Fibroblast of peridontal ligament (primary cell): ENCODE measurements at regions not wholly inside any gene's neighbourhood (a gene's known extent, or its start where the extent isn't known, plus 50 kb on each side); places are given as distances from the start of the nearest gene placed in this dataset.
"Not testable (repeated sequence)": the region's sequence is repeated elsewhere in the genome, so short reads cannot be mapped to it uniquely, and the experiment has no call there.

Experiments used
- DNase-seq: peaks from one replicate; pipeline ENCODE4 v3.0.0-alpha.2; 2010; ENCODE audit errors: extremely low read depth

DNA sequence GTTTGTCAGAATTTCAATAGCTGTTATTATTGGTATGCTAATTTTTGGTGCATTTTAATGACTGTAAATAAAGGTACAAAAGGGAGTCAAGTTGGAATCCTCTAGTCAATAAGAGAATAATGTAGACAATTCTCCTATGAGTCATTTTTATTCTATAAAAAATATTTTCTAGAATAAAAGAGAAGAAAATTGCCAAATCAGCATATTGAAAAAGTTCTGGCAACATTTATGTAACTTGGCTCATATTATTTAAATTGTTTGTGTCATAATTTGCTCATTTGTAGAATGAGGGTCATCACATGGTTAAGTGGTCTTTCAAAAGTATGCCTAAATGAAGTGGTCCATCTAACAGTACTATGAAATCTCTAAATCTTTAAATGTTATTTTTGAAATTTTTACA is 1719.8 kb upstream of the WWC1 start:
- DNase-seq: no peak

DNA sequence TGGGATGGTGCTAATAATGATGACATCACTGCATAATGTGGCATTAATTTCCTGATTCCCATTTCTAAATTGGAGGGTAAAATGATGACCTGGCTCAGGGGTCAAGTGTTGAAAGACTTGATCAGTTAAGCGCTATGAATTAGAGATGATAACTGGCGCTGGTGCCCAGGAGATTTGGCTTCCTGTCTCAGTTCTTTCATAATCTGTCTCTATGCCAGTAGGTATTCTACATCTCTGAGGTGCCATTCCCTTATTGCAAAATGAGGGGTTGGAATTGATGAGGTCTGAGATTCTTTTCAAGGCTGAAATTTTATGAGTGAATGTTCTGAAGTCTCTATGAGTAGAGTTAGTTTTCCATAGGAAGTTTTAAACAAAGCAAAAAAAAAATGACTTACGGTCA is 1715.1 kb upstream of the WWC1 start:
- no peak for DNase-seq

DNA sequence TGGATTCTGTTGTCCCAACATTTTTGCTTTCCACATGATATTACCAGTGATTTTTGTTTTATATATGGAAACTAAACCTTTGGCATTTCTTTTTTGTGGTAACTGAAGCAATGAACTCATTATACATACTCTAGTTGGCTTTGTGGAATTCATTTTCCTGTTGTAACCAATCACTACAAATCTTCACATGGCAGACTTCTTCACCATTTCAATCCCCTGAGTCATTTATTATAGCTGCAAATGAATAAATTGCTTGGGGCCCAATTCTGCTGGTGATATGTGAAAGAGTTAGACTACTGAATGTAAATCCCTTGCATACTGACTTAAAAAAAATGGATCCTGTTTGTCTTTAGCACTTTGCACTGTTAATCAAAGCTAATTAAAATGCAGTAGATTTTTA is 1709.6 kb upstream of the WWC1 start:
- DNase-seq: no peak

DNA sequence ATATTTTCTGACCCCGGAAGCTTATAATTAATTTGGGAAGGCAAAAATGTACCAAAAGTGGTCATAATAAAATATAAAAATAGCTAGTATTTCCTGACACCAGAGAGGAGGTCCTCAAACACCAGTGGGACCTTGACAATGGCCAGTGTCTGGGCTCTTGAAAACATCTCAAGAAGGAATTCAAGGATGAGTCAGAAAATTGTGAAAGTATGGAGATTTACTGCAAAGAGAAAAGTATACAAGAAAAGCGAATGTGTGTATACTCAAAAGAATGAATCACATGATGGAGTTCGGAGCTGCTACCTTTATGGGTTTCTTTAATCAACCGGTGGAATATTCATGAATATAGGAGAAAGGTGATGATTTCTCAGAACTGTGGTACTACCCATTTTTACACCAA is 1709.0 kb upstream of the WWC1 start:
- no peak for DNase-seq

DNA sequence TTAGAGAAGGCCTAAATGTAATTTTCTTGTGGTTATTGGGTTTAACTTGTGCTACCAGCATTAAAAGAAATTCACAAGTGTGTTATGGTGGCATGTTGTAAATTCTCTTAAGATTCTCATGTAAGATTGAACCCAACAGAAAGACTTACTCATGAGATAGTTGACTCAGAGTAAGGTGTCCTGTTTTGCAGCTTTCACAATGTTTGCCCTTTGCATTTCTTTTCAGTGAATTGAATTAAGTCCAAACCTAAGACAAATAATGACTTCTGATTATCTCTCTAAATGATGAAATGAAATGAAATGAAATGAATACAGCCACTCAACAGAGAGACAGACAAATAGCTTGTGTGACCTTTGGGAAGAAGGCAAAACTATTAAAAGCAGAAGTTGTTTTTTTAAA is 1696.9 kb upstream of the WWC1 start:
- no peak for DNase-seq

DNA sequence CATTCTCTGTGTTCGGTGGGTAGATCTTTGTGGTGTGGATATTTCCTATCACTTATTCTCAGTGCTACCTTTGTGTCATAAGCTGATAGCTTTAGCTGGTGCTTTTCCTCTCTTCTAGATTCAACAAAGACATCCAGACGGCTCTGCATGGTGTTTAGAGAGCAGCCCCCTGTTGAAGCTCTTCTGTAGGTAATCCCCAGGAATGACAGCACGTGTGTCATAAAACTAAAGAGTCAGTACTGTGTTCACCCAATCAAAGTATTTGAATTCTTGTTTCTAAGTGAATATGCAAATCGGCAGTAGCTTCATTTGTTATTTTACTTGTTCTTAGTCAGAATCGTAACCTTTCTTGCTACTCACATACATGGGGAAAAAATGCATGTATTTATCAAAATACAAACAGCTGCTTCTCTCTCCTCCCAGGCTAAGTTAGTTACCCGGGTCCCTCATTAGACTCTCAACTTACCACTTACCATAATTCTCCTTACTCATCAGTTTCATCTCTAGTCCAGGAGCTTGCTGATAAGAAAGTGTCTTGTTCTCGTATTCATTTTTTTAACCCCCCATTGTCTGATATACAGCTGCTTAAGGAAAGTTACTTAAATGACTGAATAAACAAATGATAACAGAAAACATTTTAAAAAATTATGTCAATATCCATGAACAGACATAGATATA is 1696.0 kb upstream of the WWC1 start:
- DNase-seq: no peak

DNA sequence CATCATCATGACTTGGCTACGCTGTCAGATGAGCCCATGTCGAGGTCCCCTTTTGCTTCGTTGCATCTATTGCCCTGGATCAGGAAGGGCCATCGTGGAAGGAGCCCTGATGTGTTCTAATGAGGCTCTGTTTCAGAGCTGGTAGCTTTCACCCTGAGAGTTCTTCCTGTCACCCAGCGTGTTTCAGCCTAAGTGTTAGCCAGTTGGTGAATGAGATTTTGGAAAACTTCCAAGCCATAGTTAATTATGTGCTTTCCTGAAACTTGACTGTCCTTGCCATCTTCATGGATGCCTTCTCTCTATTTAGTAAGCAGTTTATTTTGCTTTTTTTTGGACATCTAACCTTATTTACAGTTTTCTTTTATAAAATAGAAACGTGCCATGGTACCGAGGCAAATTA is 1695.4 kb upstream of the WWC1 start:
- no peak for DNase-seq

DNA sequence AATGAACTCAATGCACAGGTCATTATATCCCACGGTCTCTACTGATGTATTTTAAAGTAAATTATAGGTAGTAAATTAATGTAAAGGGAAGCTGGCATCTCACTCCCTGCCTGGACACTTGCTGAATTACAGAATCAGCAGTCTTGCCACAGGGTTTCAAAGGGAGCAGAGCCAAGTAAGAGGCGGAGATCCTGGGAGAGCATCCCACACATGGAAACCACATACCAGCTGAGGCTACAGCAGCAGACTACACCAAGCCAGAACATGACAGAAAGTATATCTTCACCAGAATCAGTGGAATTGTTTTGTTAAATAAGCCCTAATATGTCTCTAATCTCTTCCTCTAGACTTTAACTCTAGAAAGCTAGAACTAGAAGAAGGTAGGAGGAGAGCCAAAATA is 1689.2 kb upstream of the WWC1 start:
- DNase-seq: no peak

DNA sequence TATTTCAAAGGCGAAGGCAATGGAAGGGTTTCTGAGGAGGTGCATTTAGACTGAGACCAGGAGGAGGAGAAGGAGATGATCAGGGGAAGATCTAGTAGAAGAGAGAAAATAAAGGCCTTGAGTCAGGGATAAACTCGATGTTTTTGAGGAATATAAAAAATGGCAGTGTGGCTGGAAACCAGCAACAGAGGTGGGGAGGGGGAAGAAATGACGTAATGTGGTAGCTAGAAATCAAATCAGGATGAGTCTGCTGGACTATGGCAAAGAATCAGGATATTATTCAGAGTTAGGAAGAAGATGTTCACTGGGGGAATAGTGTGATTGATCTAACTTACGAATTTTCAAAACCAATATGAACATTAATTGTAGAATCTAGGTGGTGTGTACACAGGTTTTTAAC is 1673.9 kb upstream of the WWC1 start:
- no peak for DNase-seq

DNA sequence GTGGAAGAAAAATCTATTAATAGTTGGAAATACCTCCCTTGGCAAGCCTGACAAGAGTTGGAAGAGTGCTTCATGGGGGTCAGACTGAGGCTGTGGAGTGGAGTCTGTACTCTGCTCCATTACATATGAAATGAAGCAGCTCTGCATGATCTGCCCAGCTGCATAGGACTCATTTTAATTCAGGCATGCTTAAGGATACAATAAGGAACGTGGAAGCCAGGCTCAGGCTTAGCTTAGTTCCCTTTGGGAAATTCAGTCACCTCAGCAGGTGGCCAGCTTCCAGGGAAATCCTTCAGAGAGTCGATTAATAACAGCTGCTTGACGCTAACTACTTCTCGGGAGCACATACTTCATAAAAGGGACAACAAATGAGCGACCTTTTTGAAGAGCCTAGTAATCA is 1672.9 kb upstream of the WWC1 start:
- no peak for DNase-seq

DNA sequence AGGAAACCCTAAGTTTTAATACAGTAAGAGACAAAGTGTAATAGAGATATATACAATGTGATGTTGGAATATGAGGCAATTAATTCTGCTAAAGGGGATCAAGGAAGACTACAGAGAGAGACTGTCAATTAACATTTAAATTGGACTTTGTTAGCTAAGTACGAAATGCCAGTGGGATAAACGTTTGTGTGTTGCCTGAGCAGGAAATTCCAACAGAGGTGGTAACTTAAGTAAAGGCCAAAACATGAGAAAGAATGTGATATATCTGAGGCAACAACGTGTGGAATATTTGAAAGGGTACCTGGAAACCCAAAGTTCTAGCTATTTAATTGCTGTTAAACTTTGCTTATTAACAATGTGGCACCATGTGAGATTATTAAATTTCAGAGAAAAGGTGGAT is 1666.9 kb upstream of the WWC1 start:
- DNase-seq: no peak

DNA sequence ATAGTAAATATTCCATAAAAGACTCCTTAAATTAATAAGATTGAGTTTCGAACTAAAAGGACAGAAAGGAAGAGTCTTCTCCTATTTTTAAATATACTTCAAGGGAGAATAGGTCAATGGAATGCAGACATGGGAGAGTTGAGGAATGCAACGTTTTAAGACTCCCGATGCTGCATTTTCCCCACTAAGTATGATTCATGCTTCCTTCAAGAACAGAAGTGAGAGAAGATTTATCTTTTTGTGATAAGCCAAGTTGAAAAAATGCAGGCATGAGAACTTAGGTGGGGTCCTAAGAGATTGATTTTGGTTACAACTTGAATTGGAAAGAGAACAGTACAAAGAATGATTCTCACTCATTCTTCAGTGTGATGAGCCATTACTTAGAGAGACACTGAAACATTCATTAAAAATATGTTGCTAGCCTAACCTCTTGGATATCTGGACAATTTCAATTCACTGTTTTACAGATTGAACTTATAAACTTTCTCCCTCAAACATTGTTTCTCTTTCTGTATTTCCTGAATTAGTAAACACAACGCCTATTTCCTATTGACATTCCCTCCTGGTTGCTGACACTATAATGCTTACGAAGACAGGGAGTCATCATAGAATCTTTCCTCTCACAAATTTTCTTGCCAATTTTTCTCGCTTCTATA is 1666.1 kb upstream of the WWC1 start:
- no peak for DNase-seq

DNA sequence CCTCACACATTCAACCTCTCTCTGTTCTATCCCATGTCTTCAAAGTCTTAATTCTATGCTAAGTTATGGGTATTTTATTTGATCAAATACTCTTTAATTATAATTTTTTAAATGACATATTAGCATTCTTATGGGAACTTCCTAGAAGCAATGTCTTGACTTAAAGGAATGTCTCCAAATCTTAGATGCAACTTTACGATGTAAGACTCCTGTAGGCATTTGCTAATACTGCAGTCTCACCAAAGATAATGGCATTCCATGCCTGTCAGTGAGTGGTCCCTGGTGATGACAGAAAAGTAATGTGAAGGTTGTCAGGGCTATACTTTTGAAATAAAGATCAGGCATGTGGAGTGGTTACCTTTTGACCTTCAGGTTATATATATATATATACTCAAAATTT is 1654.2 kb upstream of the WWC1 start:
- DNase-seq: no peak

DNA sequence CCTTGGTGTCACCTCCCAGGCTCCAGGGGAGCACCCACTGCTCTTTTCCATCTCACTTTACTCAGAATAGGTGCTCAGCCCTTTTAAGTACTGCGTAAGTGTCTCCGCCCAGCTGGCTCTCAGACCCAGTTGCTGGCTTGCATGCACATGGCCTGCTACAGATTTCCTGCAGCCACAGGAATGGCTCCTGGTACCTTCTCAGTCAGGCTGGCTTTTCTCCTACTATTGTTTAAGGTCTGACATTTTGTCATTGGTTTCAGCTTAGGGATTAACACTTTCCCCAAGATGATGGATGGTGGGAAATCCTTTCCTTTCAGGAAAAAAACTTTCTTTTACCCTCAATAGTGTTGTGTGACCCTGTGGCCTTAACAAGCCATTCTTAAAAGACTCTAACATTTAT is 1652.3 kb upstream of the WWC1 start:
- DNase-seq: no peak

DNA sequence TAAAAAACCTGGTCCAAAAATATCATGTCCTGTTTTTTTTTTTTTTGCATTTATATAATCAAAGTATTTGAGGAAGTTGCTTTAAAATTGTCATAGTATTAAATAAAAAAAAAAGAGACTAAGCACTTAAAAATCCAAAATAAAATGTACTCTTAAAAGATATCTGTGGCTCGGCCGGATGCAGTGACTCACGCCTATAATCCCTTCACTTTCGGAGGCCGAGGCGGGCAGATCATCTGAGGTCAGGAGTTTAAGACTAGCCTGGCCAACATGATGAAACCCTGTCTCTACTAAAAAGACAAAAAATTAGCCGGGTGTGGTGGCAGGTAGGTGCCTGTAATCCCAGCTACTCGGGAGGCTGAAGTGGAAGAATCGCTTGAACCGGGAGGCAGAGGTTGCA is 1651.3 kb upstream of the WWC1 start:
- DNase-seq: not testable (repeated sequence)

DNA sequence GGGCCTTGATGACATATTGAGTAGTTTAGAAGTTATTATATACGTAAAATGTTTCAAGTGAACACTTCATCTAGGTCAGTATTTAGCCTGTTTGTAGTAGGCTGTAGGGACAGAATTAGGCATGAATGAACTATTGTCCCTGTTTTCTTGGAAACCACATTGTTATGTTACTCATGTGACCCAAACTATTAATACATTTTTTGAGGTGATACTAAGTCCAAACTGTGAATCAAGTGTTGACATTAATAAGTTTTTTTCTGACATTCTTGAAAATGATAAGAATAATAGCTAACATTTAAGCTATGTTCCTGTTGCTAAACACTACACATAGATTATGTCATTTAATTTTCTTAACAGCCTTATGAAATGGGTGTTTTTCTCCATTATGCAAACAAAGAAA is 1642.7 kb upstream of the WWC1 start:
- DNase-seq: no peak

DNA sequence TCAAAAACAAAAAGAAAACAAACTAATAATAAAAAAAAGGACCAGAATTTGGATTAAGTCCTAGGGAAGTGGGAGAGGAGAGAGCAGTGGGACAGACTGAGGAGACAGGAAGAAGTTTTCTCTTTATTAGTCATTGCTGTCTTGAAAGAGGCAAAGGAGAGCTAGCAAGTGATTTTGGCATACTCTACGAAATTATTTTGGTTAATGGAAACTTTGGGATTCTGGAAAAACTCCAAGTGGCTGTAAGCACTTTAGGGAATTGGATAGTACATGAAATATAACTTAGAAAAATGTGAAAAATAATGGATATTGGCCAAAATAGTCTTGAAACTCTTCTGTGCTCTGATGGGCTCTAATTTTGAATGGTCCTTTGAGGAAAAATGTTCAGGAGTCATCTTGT is 1641.8 kb upstream of the WWC1 start:
- DNase-seq: no peak

DNA sequence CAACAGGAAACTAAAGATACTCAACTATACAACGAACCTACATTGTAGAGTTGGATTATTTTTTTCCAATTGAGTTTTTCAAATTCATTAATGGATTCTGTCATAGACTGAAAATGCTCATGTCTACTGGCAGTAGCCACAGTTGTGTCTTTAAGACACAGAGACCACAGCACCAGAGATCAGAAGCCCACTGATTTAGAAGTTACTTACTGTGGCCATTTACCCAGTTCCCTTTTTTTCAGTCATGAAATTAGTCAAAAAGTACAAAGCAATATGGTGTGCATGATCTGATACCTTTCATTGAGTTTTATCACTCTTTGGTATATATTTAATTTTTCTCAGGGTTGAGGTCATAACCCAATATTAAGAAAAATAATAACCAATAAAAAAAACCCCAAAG is 1640.2 kb upstream of the WWC1 start:
- DNase-seq: no peak

DNA sequence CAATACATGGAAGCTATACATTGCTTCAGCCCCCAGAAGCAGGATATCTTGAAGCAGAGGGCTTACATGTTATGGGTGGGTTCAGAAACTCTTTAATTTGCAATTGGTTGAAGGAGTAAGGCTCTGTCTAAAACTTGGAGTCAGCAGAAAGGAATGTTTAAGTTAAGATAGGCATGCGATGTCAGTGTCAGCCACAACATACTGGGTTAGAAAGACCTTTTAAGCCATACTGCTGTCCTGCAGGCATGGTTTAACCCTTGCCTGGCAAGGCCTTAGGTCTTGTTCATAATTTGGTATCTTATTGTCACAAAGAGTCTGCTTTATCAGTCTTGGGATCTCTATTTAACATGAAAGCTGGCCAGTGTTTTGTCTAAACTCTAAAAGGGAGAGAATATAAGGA is 1619.6 kb upstream of the WWC1 start:
- no peak for DNase-seq

DNA sequence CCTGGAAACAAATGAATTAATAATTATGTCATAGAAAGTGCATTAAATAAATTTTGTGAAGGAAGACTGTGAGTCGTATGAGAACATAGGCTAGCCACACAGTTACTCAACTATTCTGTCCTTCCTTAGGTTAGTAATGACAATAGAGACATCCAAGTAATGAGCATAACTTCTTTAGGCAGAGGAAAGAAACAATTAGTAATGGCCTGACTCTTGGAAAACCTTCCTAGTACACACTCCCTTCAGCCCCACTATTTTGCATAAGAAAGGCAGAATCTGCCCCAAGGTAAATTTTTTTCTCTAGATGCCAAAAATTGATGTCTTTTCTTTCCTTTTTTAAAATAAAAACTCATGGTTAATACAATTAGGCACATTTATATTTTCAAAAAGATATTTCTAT is 1619.0 kb upstream of the WWC1 start:
- no peak for DNase-seq

DNA sequence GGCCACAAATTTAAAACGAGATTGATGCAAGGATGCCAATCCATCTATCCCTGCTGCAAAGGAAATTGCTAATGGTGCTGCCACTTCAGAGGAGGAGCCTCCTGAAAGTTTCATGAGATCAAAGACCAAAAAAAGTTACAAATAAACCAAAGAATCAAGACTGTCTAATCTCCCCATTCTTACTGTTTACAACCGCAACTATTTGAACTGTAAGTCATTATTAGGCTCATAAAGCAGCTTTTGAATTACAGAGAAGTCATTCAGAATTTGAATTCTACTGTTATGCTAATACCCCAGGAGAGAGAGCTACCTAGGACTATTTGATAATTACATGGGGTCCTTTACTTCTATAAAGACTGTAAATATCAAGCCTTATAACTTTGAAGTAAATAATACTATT is 1613.6 kb upstream of the WWC1 start:
- DNase-seq: no peak

DNA sequence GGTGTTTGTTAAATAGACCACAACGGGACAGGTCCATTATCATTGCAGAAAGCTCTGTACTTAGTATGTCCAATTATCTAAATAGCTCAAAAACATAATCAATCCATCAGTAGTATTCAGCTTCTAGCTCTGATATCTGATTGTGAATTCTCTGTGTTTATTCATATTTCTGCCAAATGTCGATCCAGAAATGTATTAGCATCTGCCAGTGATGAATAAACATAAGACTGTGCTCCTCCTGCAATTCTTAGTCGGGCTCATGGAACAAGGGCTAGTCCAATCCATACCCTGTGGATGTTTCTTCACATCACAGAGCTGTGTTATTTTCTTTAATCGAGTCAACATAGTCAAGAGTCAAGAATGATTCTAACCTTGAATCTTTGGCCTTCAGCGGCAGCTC is 1612.1 kb upstream of the WWC1 start:
- DNase-seq: no peak

DNA sequence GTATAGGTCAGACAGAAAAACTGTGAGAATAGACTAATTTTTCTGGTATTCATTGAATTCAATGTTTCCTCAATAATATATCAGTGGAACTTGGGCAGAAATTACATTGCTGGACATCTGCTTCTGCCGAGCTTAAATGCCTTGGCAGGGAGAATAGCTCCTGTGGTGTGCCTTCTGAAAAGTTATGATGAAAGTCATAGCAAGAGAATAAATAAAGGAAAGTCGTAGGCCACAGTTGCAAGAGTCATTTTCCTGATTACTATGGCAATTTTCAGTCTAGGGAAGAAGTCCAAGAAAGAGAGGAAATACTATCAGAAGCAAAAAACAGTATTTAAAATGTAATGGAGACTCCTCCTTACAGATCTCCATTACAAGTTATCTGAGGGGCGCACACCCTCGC is 1596.1 kb upstream of the WWC1 start:
- DNase-seq: no peak

DNA sequence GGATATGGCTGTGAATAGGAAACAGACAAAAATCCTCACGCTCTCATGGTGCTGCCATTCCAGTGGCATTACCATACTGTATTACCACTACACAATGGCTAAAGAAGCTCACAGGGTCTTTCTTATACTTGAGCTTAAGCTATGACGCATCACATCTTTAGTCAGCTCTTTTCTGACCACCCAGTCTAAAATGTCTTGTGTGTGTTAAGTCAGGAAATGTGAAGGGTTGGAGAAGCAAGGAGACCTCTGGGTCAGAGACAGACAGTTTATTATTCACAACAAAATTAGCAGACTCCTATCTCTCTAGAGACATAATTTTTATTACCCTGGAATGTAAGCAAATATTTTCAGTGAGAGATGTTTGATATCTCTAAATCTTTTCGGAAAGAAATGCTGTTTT is 1583.2 kb upstream of the WWC1 start:
- no peak for DNase-seq
